Neural cell (in vitro differentiated cells): ENCODE measurements at regions not wholly inside any gene's neighbourhood (a gene's known extent, or its start where the extent isn't known, plus 50 kb on each side); places are given as distances from the start of the nearest gene placed in this dataset.

Experiments used
- H2AFZ ChIP-seq: fragments of 200-600, 300-800 bp; sonication (generic), shearing (Covaris generic); 2 replicates; pipeline ENCODE4 v1.6.0; 2014; ENCODE audit warnings: low read depth, mild to moderate bottlenecking, antibody characterized with exemption, low read length, moderate library complexity
- H3F3A ChIP-seq: fragments of 200-600 bp; shearing (Covaris generic); 2 replicates; pipeline ENCODE4 v1.6.1; 2016; ENCODE audit warnings: mild to moderate bottlenecking, moderate library complexity, mixed read lengths, antibody characterized with exemption, low read length; ENCODE audit not compliant: insufficient read depth, poor library complexity, severe bottlenecking
- H3K27ac ChIP-seq: fragments of 200-600, 300-800 bp; sonication (generic), shearing (Covaris generic); 2 replicates; pipeline ENCODE4 v1.5.1; 2014; ENCODE audit warnings: mild to moderate bottlenecking, low read length, moderate library complexity
- H3K27me3 ChIP-seq: fragments of 300-800, 200-600 bp; sonication (generic), shearing (Covaris generic); 2 replicates; pipeline ENCODE4 v1.6.0; 2014; ENCODE audit warnings: mild to moderate bottlenecking, low read depth, low read length, moderate library complexity; ENCODE audit not compliant: insufficient read depth
- H3K36me3 ChIP-seq: fragments of 300-800, 200-600 bp; sonication (generic), shearing (Covaris generic); 2 replicates; pipeline ENCODE4 v1.5.1; 2014; ENCODE audit warnings: mild to moderate bottlenecking, antibody characterized with exemption, low read length, moderate library complexity; ENCODE audit not compliant: insufficient read depth
- H3K4me2 ChIP-seq: fragments of 300-800, 200-600 bp; sonication (generic), shearing (Covaris generic); 2 replicates; pipeline ENCODE4 v1.6.0; 2014; ENCODE audit warnings: mild to moderate bottlenecking, low read length
- H3K4me3 ChIP-seq: fragments of 300-800, 200-600 bp; sonication (generic), shearing (Covaris generic); 2 replicates; pipeline ENCODE4 v1.5.1; 2014; ENCODE audit warnings: mild to moderate bottlenecking, low read length, moderate library complexity
- H3K79me2 ChIP-seq: fragments of 200-600 bp; shearing (Covaris generic); replicated peaks from 2 replicates; pipeline ENCODE4 v1.6.0; 2014; ENCODE audit warnings: mild to moderate bottlenecking, low read length, moderate library complexity; ENCODE audit not compliant: insufficient read depth
- H3K9ac ChIP-seq: fragments of 300-800, 200-600 bp; sonication (generic), shearing (Covaris generic); 2 replicates; pipeline ENCODE4 v1.6.1; 2016; ENCODE audit warnings: mild to moderate bottlenecking, low read length, mixed read lengths
- H3K9me2 ChIP-seq: fragments of 200-600 bp; shearing (Covaris generic); 2 replicates; pipeline ENCODE4 v1.6.1; 2016; ENCODE audit warnings: mild to moderate bottlenecking, low read length, mixed read lengths; ENCODE audit not compliant: insufficient read depth
- H3K9me3 ChIP-seq: fragments of 200-600, 300-800 bp; sonication (generic), shearing (Covaris generic); 2 replicates; pipeline ENCODE4 v1.6.1; 2016; ENCODE audit warnings: mild to moderate bottlenecking, mixed run types, low read length, moderate library complexity, mixed read lengths
- H4K20me1 ChIP-seq: fragments of 200-600 bp; shearing (Covaris generic); 2 replicates; pipeline ENCODE4 v1.6.1; 2016; ENCODE audit warnings: mild to moderate bottlenecking, mixed run types; ENCODE audit not compliant: insufficient read depth
- EP300 ChIP-seq: fragments of 450-650 bp; conservative IDR thresholded peaks from 2 replicates; pipeline ENCODE4 v1.6.1; 2014; ENCODE audit warnings: antibody characterized with exemption, mild to moderate bottlenecking, moderate library complexity; ENCODE audit not compliant: poor library complexity, severe bottlenecking
- EZH2 ChIP-seq: fragments of 200-600, 300-800 bp; shearing (Covaris generic), sonication (generic); IDR thresholded peaks from 2 replicates; pipeline ENCODE4 v1.6.1; 2014; ENCODE audit warnings: antibody characterized with exemption, low read length, borderline replicate concordance, mild to moderate bottlenecking; ENCODE audit not compliant: insufficient read depth, poor library complexity, severe bottlenecking
- MXI1 ChIP-seq: fragments of 450-650 bp; conservative IDR thresholded peaks from 2 replicates; pipeline ENCODE4 v1.6.1; 2014; ENCODE audit warnings: antibody characterized with exemption, mild to moderate bottlenecking; ENCODE audit not compliant: poor library complexity, severe bottlenecking
- POLR2AphosphoS5 ChIP-seq: IDR thresholded peaks from 2 replicates; pipeline ENCODE4 v1.6.1; 2012
- RAD21 ChIP-seq: fragments of 450-650 bp; conservative IDR thresholded peaks from 2 replicates; pipeline ENCODE4 v1.6.1; 2014; ENCODE audit warnings: antibody characterized with exemption, mild to moderate bottlenecking, moderate library complexity
- SMC3 ChIP-seq: fragments of 450-650 bp; conservative IDR thresholded peaks from 2 replicates; pipeline ENCODE4 v1.6.1; 2014; ENCODE audit warnings: antibody characterized with exemption, mild to moderate bottlenecking, moderate library complexity; ENCODE audit not compliant: poor library complexity
- TAF1 ChIP-seq: IDR thresholded peaks from 2 replicates; pipeline ENCODE4 v1.6.1; 2012; ENCODE audit warnings: low read depth
- TF ChIP-seq, protein P1 (sequence below): IDR thresholded peaks from 2 replicates; pipeline ENCODE4 v1.6.1; 2012; ENCODE audit warnings: borderline replicate concordance
- TF ChIP-seq, protein P2 (sequence below): fragments of 450-650 bp; IDR thresholded peaks from 2 replicates; pipeline ENCODE4 v1.5.1; 2014; ENCODE audit warnings: antibody characterized with exemption, mild to moderate bottlenecking, moderate library complexity; ENCODE audit not compliant: poor library complexity, severe bottlenecking

DNA sequence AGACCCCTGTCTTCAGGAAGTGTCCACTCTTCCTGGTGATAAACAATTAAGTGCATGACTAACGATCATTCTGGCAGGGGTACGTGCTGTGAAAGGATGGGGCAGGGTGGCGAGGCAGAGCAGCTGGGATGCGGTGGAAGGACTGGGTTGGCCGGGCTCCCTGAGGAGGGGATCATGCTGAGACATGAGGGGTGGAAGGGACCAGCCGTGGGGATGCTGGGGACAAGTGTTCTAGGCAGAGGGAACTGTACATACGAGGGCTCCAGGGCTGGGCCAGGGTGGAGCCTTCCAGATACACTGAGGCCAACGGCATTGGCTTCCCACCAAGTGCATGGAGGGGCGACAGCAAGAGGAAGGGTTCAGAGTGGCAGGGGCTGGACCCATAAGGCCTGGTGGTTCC, 65.7 kb upstream of the SIRPA start:
- no peaks in the 10 kb centered on the region for H3K36me3 ChIP-seq
- no peak overlapping the region for H3K9ac ChIP-seq
- H3K9me2 ChIP-seq: no peaks in the 10 kb centered on the region
- no peak overlapping the region for H3K4me2 ChIP-seq
- no peak for TF ChIP-seq TAF1
- no peaks in the 10 kb centered on the region for H3K27me3 ChIP-seq
- H3F3A ChIP-seq: no peaks in the 10 kb centered on the region
- H4K20me1 ChIP-seq: no peaks in the 10 kb centered on the region
- H3K9me3 ChIP-seq: no peaks in the 10 kb centered on the region
- H3K79me2 ChIP-seq: no peaks in the 10 kb centered on the region
- H3K27ac ChIP-seq: no peak overlapping the region
- no peak overlapping the region for H3K4me3 ChIP-seq
- no peak overlapping the region for H2AFZ ChIP-seq

DNA sequence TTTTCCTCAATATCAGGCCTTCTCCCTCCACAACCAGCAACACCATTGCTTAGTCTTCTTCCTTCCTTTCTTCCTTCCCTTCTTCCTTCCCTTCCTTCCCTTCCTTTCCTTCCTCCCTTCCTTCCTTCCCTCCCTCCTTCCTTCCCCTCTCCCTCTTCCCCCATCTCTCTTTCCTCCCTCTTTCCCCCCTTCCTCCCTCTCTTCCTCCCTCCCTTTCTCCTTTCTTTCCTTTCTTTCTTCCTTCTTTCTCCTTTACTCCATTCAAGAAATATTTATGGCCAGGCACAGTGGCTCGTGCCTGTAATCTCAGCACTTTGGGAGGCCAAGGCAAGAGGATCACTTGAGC, 66.4 kb upstream of the SIRPA start:
- no peaks in the 10 kb centered on the region for H3K36me3 ChIP-seq
- no peak overlapping the region for H3K4me2 ChIP-seq
- H2AFZ ChIP-seq: no peak overlapping the region
- no peaks in the 10 kb centered on the region for H3K27me3 ChIP-seq
- H3K27ac ChIP-seq: no peak overlapping the region
- no peak overlapping the region for H3K4me3 ChIP-seq
- no peaks in the 10 kb centered on the region for H3K9me3 ChIP-seq
- no peaks in the 10 kb centered on the region for H3K79me2 ChIP-seq
- TF ChIP-seq RAD21 (no peak), MXI1 (no peak)
- TF ChIP-seq, protein P1, sequence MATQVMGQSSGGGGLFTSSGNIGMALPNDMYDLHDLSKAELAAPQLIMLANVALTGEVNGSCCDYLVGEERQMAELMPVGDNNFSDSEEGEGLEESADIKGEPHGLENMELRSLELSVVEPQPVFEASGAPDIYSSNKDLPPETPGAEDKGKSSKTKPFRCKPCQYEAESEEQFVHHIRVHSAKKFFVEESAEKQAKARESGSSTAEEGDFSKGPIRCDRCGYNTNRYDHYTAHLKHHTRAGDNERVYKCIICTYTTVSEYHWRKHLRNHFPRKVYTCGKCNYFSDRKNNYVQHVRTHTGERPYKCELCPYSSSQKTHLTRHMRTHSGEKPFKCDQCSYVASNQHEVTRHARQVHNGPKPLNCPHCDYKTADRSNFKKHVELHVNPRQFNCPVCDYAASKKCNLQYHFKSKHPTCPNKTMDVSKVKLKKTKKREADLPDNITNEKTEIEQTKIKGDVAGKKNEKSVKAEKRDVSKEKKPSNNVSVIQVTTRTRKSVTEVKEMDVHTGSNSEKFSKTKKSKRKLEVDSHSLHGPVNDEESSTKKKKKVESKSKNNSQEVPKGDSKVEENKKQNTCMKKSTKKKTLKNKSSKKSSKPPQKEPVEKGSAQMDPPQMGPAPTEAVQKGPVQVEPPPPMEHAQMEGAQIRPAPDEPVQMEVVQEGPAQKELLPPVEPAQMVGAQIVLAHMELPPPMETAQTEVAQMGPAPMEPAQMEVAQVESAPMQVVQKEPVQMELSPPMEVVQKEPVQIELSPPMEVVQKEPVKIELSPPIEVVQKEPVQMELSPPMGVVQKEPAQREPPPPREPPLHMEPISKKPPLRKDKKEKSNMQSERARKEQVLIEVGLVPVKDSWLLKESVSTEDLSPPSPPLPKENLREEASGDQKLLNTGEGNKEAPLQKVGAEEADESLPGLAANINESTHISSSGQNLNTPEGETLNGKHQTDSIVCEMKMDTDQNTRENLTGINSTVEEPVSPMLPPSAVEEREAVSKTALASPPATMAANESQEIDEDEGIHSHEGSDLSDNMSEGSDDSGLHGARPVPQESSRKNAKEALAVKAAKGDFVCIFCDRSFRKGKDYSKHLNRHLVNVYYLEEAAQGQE: no peak
- H4K20me1 ChIP-seq: no peaks in the 10 kb centered on the region
- no peak overlapping the region for H3K9ac ChIP-seq
- H3F3A ChIP-seq: no peaks in the 10 kb centered on the region
- no peaks in the 10 kb centered on the region for H3K9me2 ChIP-seq

DNA sequence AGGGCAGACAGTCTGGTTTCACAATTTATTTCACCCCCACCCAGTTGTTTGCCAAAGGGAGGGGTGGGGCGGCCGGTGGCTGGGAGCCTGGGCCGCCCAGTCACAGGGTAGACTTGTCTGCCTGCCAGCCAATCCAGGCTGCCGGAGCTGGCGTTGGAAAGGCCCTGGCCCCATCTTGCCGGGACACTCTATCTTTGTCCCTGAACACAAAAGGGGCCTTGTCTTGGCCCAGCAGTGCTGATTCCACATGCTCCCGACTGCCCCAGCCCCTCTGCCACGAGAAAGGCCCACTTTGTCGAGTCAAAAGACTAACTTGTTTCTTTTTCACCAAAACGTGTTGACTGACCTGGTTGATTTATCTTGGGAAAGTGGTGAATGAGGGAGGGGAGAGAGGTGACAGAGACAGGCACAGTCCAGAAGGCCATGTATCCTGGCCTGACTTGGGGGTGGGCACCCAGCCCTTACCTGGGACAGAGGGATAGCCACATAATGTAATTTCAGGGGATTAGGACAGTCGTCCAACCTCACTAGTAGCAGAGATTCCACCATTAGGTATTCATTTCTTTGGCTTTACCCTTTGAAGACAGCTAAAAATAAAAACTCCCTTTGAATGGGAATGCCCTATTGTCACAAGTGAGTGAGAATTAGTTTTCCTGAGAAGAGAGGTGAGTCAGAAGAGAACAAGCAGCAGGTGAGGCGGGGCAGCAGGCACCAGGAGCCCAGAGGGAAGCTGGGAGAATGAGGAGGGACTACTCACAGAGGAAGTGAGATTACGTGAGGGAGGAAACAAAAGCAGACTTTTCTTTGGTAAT, 67.0 kb upstream of the SIRPA start:
- Histone ChIP-seq H3K27ac (no peak overlapping the region), H3F3A (no peaks in the 10 kb centered on the region), H4K20me1 (no peaks in the 10 kb centered on the region), H3K9ac (no peak overlapping the region), H3K9me2 (no peaks in the 10 kb centered on the region), H3K4me2 (no peak overlapping the region), H3K79me2 (no peaks in the 10 kb centered on the region), H3K9me3 (no peaks in the 10 kb centered on the region), H2AFZ (no peak overlapping the region), H3K36me3 (no peaks in the 10 kb centered on the region), H3K4me3 (no peak overlapping the region), H3K27me3 (no peaks in the 10 kb centered on the region)
- TF ChIP-seq, protein P2, sequence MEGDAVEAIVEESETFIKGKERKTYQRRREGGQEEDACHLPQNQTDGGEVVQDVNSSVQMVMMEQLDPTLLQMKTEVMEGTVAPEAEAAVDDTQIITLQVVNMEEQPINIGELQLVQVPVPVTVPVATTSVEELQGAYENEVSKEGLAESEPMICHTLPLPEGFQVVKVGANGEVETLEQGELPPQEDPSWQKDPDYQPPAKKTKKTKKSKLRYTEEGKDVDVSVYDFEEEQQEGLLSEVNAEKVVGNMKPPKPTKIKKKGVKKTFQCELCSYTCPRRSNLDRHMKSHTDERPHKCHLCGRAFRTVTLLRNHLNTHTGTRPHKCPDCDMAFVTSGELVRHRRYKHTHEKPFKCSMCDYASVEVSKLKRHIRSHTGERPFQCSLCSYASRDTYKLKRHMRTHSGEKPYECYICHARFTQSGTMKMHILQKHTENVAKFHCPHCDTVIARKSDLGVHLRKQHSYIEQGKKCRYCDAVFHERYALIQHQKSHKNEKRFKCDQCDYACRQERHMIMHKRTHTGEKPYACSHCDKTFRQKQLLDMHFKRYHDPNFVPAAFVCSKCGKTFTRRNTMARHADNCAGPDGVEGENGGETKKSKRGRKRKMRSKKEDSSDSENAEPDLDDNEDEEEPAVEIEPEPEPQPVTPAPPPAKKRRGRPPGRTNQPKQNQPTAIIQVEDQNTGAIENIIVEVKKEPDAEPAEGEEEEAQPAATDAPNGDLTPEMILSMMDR: no peak
- TF ChIP-seq EZH2 (no peak), TAF1 (no peak), SMC3 (no peak), RAD21 (no peak), MXI1 (no peak), EP300 (no peak), POLR2AphosphoS5 (no peak)
- TF ChIP-seq, protein P1: no peak
